PFSK-1 (cell line): ENCODE measurements at regions not wholly inside any gene's neighbourhood (a gene's known extent, or its start where the extent isn't known, plus 50 kb on each side); places are given as distances from the start of the nearest gene placed in this dataset.
A peak's percentile ranks its signal among the peaks of the same experiment; 100 is the strongest.

Source experiments
- FOXP2 ChIP-seq: optimal IDR thresholded peaks from 2 replicates; pipeline ENCODE3; 2011; ENCODE audit warnings: borderline replicate concordance, control low read depth, inconsistent platforms; ENCODE audit not compliant: insufficient read depth; ENCODE audit errors: extremely low read length, extremely low read depth
- POLR2AphosphoS5 ChIP-seq: IDR thresholded peaks from 2 replicates; pipeline ENCODE4 v1.6.1; 2012; ENCODE audit warnings: low read depth, mild to moderate bottlenecking, control low read depth, low read length, moderate library complexity
- REST ChIP-seq, 2 experiments: IDR thresholded peaks; 2 replicates each; pipeline versions ENCODE4 v1.6.1 to v1.8.0; 2011 to 2012; ENCODE audit warnings: low read depth in 2 of 2, low read length in 2 of 2, control low read depth in 1 of 2, inconsistent platforms in 1 of 2, mild to moderate bottlenecking in 1 of 2, moderate library complexity in 1 of 2; ENCODE audit not compliant: insufficient read depth in 1 of 2
- SIN3A ChIP-seq: IDR thresholded peaks from 2 replicates; pipeline ENCODE4 v1.6.1; 2012; ENCODE audit warnings: mild to moderate bottlenecking, low read length, moderate library complexity, borderline replicate concordance; ENCODE audit not compliant: insufficient read depth
- TAF1 ChIP-seq: IDR thresholded peaks from 2 replicates; pipeline ENCODE4 v1.6.1; 2012; ENCODE audit warnings: low read length, control low read depth, borderline replicate concordance; ENCODE audit not compliant: insufficient read depth

GRCh38 chr11:28606930-28607329 is 498.7 kb downstream of the METTL15 start:
- TF ChIP-seq SIN3A, result 0 out of 2 replicates have a peak, but pooled peaks have one; percentile 7
- peak; percentile 80 for TF ChIP-seq FOXP2
- peak; percentile 14 to 61; a peak in 2 of 4 replicates for TF ChIP-seq REST (IDR thresholded peaks at IDR 0.05; ENCODE audit: insufficient read depth in 1 of 2, low read depth in 2 of 2, low read length in 2 of 2)
- TF ChIP-seq POLR2AphosphoS5, result no peak
- no peak for TF ChIP-seq TAF1

- TF ChIP-seq POLR2AphosphoS5 (no peak), FOXP2 (no peak), REST (IDR thresholded peaks at IDR 0.05; ENCODE audit: insufficient read depth in 1 of 2, low read depth in 2 of 2, low read length in 2 of 2) (no peak), SIN3A (no peak), TAF1 (no peak)
These were observed 491.5 kb downstream of the METTL15 start for GRCh38 chr11:28599656-28600055.

GRCh38 chr11:28598531-28598930 is 490.3 kb downstream of the METTL15 start:
- TF ChIP-seq FOXP2 (no peak), TAF1 (no peak), REST (IDR thresholded peaks at IDR 0.05; ENCODE audit: insufficient read depth in 1 of 2, low read depth in 2 of 2, low read length in 2 of 2) (no peak), POLR2AphosphoS5 (no peak), SIN3A (no peak)

- TF ChIP-seq SIN3A (no peak), TAF1 (no peak), REST (IDR thresholded peaks at IDR 0.05; ENCODE audit: insufficient read depth in 1 of 2, low read depth in 2 of 2, low read length in 2 of 2) (no peak), FOXP2 (no peak), POLR2AphosphoS5 (no peak)
These were observed 488.6 kb downstream of the METTL15 start for GRCh38 chr11:28596816-28597215.

- TF ChIP-seq TAF1, result no peak
- TF ChIP-seq REST (IDR thresholded peaks at IDR 0.05; ENCODE audit: insufficient read depth in 1 of 2, low read depth in 2 of 2, low read length in 2 of 2), result no peak
- no peak for TF ChIP-seq FOXP2
- TF ChIP-seq SIN3A, result no peak
- TF ChIP-seq POLR2AphosphoS5, result no peak
These were observed 484.0 kb downstream of the METTL15 start for GRCh38 chr11:28592141-28592540.
